GM21528 (cell line): ENCODE measurements at regions not wholly inside any gene's neighbourhood (a gene's known extent, or its start where the extent isn't known, plus 50 kb on each side); places are given as distances from the start of the nearest gene placed in this dataset.
"Not testable (repeated sequence)": the region's sequence is repeated elsewhere in the genome, so short reads cannot be mapped to it uniquely, and the experiment has no call there.

Source experiments
- ATAC-seq: cut with Tn5 transposase; IDR thresholded peaks from one replicate; pipeline ENCODE4 v1.9.1; 2021; ENCODE audit warnings: mild to moderate bottlenecking, moderate library complexity; ENCODE audit not compliant: unreplicated experiment, low FRiP score

DNA sequence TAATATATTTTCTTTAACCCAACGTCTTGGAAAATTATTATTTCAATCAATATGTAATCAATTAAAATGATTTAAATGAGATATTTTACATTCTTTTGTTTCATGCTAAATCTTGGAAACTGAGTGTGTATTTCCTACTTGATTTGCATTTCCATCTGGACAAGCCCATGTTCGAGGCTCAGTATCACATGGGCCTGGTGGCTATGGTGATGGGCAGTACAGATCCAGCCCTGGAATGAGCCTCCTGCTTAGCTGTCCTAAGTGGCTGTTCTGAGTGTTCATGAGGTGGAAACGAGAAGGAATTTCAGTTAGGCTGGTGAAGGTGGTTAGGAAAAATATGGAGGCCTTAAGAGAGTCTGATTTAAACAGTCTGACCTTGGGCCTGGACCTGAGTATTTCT lies 73.0 kb upstream of the ATXN1 start:
- no peak for ATAC-seq

DNA sequence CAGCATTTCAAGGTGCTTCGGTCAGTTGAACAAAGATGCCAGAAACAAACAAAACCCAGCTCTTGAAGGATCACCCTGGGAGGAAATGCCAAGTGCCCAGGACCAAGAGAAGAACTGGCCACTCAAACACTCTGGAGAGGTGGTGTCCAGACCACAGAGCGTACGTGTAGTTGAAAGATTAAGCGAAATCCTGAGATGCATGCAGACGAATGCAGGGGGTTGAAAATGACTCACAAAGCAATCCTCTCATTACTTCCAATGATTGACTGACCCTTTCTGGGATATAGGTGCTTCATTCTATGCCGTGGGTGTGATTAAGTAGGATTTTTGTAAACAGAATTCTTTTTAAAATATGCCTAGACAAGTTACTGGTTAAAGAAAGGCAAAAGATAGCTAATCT lies 71.5 kb upstream of the ATXN1 start:
- ATAC-seq = no peak

DNA sequence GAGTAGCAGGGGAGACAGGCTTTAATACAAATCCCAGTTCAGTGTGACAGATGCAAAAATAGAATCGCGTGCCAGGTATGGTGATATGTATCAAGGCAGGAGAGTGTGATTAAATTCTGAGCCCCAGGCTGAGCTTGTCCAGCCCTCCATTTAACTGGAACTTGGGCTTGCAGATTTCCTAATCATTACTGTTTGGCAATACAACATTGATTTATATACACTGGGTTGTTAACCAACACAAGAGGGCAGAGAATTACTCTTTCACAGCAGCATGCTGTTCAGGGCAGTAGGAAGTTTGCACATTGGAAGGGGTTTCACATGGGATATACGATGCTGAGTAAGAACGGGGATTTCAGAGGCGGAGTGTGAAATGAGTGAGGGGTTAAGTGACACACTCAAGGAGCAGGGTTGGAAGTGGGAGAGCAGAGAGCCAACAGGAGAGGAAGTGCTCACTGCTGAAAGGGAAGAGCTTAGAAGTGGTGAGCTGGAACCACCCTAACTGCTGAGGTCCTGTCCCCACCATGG lies 70.8 kb upstream of the ATXN1 start:
- no peak for ATAC-seq

DNA sequence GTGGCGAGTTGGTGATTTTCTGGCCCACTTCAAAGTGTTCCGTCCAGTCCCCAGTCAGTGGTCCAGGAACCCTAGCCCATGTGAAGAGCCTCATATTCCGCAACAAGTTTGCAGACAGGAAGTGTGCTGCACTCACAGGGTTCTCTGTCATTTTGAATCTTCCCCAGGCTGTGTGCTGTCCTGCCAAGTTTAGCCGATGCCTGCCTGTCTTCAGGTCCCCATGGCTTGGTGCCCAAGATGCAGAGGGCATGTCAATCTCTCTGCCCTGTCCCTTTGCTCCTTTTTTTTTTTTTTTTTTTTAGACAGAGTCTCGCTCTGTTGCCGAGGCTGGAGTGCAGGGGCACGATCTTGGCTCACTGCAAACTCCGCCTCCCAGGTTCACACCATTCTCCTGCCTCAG lies 69.9 kb upstream of the ATXN1 start:
- no peak for ATAC-seq

DNA sequence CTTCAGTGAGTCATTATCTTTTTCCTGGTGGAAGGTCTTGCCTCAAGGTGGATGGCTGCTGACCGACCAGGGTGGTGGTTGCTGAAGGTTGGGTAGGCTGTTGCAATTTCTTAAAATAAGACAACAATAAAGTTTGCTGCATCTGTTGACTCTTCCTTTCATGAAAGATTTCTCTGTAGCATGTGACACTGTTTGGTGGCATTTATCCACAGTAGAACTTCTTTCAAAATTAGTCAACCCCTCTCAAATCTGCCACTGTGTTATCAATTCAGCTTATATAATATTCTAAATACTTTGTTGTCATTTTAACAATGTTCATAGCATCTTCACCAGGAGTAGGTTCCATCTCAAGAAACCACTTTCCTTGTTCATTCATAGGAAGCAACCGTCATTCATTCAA lies 66.8 kb upstream of the ATXN1 start:
- ATAC-seq = no peak

DNA sequence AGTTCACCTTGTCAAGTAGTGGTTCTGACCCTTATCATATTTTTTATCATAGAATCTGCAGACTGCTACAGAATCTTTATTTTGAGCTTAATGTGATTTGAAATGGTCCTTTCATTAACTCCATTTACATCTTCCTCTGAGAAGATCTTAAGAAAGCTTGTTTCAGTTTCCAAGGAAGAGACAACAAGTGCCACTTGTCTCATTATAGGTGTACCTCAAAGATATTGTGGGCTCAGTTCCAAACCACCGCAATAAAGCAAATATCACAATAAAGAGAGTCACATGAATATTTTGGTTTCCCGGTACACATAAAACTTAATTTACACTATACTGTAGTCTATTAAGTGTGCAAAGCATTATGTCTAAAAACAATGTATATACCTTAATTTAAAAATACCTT lies 66.4 kb upstream of the ATXN1 start:
- no peak for ATAC-seq

DNA sequence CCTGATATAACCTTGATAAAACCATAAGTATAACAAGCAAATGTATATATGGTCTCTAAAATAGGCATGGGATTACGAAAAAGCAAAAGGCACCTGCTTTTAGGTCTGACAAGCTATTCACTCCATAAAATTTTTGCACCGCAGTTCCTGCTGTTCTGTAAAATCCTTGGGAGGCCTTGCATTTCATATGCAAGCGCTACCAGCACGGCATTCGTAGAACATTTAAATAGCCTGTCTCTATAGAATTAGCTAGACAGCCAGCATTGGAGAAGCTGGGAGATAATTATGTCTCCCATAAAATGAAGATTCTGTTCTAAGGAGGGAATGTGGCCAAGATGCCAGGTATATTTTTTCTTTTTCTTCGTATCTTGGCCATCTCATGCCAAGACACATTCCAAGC lies 64.5 kb upstream of the ATXN1 start:
- ATAC-seq = no peak

DNA sequence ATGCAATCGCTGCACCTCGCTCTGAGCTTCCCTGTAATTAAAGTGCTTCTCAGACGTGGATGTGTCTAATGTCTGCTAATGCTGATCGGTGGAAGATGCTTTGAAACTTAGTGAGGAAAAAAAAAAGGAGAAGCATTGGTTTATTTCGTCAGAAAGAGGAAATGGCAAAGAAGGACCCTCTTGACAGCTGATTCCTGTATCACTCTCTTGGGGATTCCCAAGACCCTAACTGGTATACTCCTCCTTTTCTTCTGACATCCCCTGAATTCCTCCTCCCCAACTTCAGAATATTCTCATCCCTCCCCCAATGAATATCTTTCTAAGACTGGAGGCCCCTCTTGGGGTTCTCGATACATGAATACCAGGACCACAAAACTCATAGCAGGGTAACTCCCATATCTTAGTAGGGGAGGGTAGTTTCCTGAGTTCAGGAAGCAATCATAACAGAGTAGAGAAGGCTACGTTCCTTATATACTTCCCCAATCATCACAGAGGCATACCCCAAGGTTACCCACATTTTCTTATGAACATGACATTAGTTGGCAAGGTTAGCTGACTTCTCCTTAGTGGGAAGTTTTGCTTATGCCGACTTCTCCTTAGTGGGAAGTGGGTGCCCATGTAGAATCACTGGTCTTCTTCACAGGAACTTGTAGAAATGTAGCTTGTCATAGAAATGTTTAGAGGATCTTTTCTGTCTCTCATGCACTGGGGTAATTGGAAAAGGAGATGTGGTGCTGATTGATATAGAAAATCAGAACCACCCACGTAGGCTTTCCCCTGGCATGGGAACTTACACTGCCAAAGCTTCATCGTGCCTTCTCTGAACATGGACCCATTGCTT lies 63.8 kb upstream of the ATXN1 start:
- no peak for ATAC-seq

DNA sequence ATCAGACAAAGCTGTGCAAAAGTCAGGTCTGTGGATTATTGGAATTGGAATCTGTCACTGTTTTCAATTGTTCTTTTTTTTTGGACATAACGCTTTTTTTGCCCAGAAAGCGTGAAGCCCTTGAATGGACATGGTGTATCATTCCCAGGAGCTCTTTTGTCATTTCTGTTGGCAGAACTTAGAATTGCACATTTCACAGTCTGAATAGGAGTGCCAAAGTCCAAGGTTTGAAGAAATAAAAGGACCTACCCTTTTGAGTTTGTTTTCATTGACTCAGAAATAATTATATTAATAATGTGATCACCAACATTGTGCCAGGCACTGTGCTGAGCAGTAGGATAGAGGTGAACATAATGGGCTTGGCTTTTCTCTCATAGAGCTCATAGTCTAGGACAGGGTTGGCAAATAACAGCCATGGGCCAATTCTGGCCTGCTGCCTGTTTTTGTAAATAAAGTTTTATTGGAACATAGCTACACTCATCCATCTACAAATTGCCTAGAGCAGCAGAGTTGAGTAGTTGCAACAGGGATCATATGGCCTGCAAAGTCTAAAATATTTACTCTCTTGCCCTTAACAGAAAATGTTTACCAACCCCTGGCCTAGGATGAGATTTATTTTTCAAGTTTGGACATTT lies 62.6 kb upstream of the ATXN1 start:
- no peak for ATAC-seq

DNA sequence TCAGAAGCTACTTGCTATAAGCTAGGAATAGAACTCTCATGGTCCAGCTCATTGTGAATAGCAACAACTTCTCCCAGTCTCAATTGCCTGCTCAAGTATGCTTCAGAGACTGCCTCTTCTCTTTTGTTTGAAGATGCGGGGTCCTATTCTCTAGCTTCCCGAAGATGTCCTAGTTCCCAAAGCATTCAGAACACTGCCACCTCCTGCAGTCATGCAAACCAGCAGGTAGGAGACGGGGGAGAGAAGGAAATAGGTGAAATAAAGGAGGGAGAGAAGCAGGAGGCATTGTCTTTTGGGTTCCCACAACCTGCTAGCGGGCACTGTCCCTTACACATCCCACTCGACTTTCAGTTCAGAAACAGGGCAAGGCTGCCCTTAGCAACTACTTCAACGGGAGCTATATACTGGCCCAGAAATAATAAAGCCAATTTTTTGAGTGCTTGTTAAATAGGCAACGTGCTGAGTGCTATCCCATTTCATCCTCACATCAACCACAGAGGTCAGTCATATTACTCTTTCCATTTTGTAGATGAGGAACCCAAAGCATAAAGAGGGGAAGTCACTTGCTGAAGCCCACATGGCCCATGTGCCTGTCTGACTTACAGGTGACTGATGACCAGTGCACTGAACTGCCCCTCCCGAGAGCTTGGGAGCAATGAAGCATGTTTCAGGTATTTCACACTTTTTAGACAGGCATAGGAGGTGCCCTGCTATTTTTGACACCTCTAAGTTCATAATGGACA lies 61.9 kb upstream of the ATXN1 start:
- no peak for ATAC-seq

DNA sequence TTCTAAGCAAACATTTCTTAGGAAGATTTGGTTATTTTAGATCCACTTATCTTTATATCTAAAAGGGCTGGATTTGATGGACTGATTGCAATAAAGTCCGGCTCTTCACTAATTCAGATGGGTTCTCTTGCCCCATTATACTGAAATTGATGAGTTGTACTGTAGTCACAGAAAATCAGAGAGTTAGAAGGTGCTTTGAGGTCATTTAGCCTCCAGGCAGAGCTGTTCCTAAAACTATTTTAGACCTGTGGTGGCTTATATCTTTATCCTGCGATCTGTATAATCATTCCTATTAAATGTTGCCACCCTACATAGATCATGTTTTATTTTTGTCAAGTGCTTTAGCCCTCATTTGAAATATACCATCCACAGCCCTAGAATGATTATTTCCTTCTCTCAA lies 61.3 kb upstream of the ATXN1 start:
- no peak for ATAC-seq

DNA sequence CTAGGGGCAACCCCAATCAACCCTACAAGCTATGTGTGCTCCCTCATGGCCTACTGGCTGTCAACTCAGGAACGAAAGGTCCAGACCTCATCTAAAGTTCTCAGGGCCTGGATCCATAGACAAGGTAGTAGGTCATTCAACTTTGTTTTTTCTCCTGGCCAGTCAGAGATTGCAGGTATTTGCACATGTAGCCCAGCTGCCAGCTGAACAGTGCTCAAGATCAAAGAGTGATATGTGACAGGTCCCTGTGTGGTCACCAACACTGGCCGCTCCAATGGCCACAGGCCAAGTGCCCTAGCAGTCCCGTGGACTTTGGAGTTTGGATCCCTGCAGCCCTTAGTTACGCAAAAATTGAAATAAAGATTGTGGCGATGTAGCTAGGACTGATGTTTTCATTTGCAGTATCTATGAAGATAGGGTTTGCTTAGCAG lies 60.6 kb upstream of the ATXN1 start:
- ATAC-seq = no peak

DNA sequence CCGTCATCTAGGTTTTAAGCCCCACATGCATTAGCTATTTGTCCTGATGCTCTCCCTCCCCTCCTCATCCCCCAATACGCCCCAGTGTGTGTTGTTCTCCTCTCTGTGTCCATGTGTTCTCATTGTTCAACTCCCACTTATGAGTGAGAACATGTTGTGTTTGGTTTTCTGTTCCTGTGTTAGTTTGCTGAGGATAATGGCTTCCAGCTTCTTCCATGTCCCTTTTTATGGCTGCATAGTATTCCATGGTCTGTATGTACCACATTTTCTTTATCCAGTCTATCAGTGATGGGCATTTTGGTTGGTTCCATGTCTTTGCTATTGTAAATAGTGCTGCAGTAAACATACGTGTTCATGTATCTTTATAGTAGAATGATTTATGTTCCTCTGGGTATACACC lies 59.0 kb upstream of the ATXN1 start:
- ATAC-seq = not testable (repeated sequence)

DNA sequence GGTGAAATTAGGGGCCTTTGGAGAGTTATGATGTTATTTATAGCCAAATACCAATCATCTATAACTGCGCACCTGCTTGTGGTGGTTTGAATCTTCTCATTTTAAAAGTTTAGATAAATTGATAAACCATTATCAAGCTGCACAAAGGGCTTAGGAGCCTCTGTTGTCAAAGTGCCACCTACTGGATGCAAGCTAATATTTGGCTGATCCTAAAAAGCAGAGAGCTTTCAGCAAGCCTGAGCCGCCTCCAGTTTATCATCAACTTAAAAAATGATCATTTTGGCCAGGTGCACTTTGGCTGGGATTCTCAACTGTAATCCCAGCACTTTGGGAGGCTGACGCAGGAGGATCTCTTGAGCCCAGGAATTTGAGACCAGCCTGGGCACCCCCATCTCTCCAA lies 58.5 kb upstream of the ATXN1 start:
- no peak for ATAC-seq

DNA sequence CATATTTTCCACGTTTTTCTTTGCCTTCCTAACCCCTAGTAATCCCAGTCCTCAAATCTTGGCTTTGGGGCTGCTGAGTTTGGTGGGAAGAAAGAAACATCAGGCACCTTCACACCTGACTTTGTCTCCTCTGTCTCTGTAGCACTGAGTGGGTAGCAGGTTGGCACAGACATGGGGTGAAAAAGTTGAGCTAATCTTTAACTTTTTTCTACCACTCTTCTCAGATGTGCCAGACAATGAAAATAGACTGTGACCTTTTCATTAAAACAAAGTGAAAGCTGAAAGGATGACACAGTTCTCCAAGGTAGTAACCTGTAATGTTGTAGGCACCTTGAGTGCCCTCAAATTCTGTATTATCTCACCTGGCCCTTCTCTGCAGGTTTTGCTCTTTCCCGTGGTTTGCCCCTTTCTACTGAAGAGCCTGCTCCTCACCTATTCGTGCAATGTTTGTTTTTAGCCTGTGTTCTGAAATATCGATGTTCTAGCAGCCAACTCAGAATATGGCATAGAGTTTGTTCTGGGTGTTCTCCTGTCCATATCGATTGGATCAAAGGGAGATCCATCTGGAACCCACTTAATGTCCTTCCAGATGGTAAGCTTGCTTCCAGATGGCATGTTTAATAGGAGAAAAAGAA lies 57.8 kb upstream of the ATXN1 start:
- no peak for ATAC-seq

DNA sequence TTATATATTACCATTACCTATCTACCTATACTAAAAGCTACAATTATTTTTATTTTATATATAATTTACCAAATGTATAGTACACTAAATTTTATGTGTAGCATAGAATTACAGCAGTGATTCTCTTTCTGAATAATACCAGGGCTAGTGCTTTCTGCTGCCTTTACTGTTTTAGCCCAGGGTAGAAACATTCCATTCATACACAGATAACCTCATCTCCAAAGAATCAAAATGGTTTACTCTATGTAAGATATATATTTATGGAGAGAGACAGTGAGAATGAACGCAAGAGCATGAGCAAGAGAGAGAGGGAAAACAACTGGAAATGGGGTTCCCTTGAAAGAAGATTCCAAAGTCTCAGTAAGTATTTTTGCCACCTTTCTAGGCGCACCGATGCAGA lies 56.3 kb upstream of the ATXN1 start:
- ATAC-seq = no peak

DNA sequence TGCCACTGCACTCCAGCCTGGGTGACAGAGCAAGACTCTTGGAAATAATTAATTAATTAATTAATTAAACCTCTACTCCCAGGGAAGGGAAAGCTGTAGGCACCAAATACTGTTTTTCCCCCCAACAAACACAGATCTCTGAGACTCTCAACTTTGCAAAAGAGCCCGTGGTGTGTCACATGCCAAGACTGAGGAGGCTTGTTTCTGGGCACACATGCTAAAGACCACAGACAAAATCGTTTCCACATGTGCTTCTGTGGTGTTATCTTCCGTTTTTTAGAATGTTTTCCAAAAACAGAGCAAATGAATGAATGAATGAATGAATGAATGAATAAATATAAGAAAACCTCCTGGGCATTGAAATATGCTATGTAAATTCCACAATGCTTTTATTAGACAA lies 55.6 kb upstream of the ATXN1 start:
- no peak for ATAC-seq

DNA sequence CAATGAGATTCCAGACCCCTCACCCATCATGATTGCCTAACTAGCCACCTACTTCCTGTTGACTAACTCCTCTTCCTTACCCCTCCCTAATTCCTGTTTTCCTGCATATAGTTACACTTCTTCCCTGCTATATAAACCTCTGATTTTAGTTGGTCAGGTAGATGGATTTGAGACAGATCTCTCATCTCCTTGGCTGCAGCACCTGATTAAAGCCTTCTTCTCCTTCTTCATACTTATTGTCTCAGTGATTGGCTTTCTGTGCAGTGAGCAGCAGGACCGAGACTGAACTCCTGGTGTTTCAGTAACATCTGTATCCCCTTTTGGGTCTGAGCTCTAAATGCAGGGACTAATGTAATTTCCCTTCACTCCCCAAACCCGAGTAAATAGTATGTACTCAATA lies 51.7 kb upstream of the ATXN1 start:
- ATAC-seq = no peak

DNA sequence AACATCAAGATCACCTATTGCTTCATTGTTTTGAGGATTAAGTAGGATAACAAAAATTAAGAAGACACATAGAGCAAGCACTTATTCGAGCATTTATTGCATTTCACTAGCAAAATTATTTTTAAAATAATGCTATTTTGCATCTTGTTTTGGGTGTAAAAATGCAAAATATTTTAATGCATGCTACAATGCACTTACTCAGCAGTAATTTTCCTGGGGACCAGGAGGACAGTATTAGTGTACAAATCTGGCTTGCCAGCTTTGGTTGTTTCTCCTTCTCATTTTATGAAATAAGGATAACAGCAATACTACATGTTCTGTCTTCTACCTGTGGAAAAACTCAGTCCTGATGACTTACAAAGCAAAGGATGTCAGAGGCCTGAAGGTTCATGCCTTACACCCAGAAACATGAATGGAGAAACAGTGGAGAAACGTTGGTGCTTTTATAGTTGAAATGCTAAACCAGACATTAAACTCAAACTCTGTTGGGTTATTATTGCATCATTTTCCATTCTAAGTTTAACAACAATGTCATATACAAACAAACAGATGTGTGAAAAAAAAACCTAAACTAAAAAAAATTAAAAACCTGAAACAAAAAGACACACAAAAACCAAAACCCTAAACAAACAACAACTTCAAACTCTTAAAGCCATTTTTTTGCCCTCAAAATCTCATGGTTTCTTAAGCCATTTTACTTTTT lies 50.2 kb upstream of the ATXN1 start:
- ATAC-seq = no peak
